Femur (tissue), 1 donor: ENCODE measurements at regions not wholly inside any gene's neighbourhood (a gene's known extent, or its start where the extent isn't known, plus 50 kb on each side); places are given as distances from the start of the nearest gene placed in this dataset.

Experiments
- DNase-seq: peaks from one replicate; pipeline ENCODE4 v3.0.0-alpha.2; 2017

DNA sequence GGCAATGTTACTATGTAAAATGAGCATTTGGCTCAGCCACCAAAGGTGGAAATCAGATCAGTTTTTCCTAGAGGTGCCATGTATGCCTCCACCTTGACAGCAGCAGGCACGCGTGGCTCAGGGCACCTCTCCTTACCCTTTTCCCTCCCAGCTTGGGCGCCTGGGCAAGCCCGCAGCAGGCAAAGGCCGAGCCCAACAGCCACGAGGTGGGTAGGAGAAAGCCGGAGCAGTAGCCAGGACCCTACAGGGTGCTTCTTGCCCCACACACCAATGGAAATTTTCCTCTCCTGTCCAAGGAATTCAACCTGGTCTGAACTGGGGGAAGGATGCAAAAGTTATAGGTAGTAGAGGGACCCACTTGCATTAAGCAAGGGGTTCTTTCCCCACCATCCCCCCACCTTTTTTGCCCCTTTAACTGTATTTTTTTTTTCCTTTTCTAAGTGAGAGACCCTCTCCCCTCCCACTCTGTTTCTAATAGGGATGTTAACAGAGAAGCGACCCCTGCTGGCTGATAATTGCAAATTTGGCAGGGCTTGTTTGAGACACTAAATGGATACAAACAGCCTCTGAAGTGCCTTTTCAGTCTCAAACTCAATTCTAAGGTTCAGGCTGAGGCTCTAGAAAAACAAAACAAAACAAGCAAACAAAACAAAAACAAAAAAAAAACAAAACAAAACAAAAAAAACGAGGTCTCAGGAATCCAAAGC lies 895.1 kb downstream of the PCDH18 start:
- no peak for DNase-seq

- no peak for DNase-seq
These were observed 896.1 kb downstream of the PCDH18 start for GRCh38 chr4:136636155-136636554.

DNA sequence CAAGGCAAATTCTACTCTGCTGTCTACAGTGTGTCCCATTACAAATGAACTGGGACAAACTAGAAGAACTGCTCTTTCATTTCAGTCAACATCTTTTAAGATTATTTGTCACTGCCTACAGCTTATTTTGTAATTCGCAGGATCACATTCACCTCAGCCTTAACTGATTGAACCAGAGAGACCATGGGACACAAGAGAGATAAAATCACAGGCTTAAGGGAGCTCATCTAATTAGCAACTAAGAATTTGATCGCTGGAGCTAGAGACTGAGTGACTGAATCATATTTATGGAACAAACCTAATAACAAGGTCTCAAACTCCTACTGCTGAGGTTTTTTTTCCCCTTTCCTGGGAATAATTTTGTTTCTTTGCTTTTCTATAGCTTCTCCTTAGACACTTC lies 898.2 kb downstream of the PCDH18 start:
- DNase-seq, result no peak

- DNase-seq, result no peak
These were observed 932.4 kb downstream of the PCDH18 start for GRCh38 chr4:136599890-136600289.

DNA sequence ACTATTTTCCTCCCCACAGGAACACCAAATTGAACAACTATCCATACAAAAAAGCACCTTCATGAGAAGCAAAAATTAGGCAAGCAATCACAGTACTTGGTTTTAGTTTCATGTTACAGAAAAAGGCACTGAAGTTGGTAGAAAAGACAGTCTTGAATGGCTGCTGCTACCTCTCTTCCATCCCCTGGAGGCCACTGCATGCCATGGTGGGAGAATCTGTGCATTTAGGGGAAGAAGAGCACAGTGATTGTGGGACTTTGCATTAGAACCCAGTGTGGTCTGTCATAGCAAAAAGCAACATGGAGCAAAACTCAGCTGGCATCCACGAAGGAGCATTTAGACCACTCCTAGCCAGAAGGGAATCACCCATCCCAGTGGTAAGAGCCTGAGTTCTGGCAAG lies 941.9 kb downstream of the PCDH18 start:
- DNase-seq, result no peak

- no peak for DNase-seq
These were observed 948.7 kb downstream of the PCDH18 start for GRCh38 chr4:136583567-136583966.

DNA sequence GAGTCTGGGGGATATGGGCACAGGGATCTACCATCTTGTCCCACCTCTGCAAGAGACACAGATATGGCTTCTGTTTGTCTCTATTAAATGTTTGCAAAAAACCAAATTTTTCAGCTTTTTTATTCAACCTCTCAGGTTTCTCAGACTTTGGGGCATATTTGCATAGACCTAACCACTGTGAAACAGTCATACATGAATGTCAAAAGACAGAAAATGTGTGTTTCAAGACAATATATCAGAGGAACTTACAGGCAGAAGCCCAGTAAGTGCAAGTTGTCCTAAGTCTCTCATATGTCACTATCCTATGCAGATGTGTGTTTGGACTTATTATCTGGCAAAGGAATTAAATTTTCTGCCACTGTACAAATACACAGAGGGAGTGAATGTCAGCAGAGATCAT lies 951.2 kb downstream of the PCDH18 start:
- DNase-seq, result no peak

- no peak for DNase-seq
These were observed 957.1 kb downstream of the PCDH18 start for GRCh38 chr4:136575146-136575545.

GRCh38 chr4:136573460-136573859 lies 958.8 kb downstream of the PCDH18 start:
- DNase-seq, result no peak

- DNase-seq, result no peak
These were observed 961.0 kb downstream of the PCDH18 start for GRCh38 chr4:136571315-136571714.

GRCh38 chr4:136562834-136563233 lies 969.5 kb downstream of the PCDH18 start:
- no peak for DNase-seq

DNA sequence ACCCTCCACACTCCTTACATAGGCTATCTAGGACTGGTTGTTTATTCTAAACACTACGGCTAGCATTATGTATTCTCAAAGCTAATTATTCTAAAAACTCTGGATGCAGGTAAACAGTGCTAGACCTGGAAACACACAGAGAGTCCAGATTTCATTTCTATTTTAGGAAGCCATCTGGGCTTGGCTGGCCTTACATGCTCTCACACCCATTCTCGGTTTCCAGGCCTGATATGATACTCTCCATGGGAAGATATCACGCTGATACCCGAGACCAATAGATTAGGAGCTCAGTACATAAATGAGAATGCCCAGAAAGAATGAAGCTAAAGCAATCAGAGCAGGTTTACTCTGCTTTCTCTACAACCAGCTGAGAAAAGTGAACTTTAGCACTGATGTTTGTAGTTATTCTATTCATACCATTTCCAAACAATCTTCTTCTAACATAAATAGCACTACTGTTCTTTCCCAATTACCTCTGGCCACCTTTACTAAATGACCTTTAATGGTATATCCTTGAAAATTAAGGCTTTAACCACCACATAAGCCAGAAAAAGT lies 973.3 kb downstream of the PCDH18 start:
- DNase-seq, result no peak

- DNase-seq, result no peak
These were observed 974.9 kb downstream of the PCDH18 start for GRCh38 chr4:136557396-136557795.

DNA sequence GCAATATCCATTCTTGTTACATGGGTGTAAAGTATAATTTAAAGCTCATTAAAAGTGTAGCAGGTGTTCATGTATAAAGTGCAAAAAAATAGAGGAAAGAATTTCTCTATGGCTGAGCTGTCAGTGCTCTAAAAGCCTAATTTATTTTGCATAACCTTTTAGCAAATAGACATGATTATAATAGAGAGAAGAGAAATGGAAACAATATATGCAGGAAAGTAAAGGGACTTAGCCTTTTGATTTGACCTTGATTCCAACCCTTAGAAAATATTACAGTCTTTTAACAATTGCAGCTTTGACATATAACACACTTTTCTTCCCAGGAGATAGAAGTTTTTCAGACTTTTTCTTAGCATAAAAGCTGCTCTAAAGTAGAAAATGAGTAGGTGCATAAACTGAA lies 978.3 kb downstream of the PCDH18 start:
- DNase-seq, result no peak

GRCh38 chr4:136551753-136552152 lies 980.5 kb downstream of the PCDH18 start:
- DNase-seq, result no peak

GRCh38 chr4:136540747-136541146 lies 991.5 kb downstream of the PCDH18 start:
- no peak for DNase-seq

DNA sequence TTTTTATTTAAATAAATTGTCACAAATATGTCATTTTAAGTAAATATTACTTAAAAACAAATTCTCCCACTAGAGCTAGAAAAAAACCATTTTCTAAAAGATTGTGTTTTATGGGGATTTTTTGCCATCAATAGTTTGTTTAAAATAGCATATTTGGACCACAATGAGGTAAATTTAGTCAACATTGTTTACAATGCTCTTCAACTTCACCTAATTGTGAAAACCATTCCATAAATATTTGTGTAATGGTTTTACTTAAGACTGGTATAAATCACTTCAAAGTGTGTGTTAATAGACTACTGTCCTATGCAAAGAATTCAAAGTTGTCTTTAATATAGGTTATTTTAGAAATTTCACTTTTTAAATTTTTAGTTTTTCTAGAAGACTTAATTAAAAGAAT lies 1004.2 kb downstream of the PCDH18 start:
- DNase-seq, result no peak

- no peak for DNase-seq
These were observed 1005.8 kb downstream of the PCDH18 start for GRCh38 chr4:136526517-136526916.

DNA sequence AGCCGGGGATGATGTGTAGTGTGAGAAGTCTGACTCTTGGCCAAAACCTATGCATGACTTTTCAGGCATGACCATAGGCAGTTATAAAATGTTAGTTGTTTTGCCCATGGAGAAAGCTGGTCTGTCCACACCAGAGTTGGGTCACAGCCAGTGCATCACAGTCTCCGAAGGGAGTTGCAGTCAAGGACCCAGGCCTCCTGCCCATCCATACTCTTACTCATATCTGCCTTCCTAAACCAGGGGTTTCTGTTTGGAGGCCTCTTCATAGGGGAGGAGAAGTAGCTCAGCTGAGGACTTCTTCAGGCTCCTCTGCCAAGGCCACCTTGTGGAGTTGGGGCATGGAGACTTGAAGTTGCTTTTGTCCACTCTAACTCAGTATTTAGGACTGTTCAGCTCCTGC lies 1008.3 kb downstream of the PCDH18 start:
- no peak for DNase-seq

DNA sequence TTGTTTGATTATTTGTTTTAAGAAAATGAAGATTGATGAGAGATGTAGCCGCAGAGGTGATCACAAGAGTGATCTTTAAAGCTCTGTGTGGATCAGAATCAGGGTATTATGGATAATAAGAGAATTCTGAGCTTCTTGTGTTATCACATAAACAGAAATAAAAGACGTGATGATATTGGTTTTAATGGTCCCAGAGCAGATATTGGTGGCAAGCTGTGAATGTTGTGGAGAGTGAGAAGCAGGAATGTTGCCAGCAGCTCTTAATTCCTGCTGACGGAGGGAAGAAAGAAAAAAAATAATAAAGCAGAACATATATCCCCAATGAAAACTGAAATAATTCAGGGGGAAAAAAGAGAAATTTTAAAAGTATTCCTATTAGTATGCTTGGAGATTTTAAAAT lies 1015.9 kb downstream of the PCDH18 start:
- DNase-seq, result no peak

DNA sequence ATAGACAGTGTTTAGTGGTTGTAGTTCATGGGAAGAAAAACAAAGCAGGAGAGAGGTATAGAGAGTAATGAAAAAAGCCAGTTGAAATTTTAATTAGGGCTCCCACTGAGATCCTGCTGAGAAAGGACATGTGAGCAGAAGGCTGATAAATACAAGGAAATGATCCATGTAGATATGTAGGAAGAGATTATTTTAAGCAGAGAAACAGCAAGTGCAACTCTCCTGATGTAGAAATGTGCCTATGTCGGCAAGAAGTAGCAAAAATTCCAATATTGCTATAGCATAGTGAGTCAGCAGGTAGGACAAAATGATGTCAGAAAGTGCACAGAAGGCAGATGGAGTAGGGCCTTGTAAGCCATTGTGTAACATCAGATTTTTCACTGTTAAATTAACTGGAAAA lies 1027.3 kb downstream of the PCDH18 start:
- no peak for DNase-seq

DNA sequence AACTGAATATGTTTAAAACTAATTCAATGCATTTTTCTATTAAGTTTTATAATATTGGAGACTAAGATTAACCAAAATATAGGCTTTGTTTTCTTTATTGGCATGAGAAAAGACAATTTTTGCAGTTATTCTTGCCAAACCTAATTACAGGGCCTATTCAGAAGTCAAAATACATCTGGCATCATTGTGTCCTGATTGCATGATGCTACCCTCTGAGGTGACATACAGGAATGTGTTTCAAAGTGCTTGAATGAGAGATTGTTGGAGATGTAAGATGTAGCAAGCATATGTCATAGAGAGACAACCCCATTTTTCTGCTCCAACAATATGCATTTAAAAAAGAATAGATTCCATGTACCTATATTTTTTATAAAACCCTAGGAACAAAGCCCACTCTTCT lies 1036.4 kb downstream of the PCDH18 start:
- no peak for DNase-seq

DNA sequence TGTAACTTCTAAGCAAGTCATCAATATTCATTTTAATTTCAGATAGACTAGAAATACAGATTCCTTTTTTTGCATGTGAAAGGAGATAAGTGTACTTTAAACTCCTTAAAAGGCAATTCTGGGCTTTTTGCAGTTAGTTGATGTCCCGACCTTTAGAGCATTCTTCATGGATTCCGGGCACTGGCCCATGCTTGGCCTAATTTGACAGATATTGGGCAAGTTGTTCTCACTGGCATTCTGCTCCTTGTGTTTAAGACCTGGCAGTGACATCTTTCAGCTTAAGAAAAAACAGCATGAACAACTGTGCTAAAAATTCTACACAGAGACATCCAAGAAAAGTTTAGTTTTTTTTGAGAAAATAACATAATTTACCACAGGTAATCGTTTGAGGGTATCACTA lies 1037.2 kb downstream of the PCDH18 start:
- DNase-seq, result no peak

DNA sequence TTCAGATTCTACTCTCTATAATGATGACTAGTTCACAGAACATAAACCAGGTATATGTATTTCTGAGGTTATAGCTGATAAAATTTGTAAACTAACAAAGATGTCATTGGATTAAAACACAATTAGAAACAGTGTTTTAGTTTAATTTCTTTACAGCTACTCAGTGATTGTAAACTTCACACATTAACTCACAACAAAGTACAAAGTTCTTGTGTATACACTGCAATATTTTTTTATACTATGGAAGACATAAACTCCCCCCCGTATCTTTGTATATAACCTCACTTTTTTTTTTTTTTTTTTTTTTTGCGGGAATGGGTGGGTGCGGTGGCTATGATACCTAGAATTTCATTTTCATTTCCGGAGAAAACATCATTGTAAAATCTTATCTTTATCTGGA lies 1043.2 kb downstream of the PCDH18 start:
- DNase-seq, result no peak

- no peak for DNase-seq
These were observed 1047.3 kb downstream of the PCDH18 start for GRCh38 chr4:136484996-136485395.
